HEK293T (cell line): ENCODE measurements at regions not wholly inside any gene's neighbourhood (a gene's known extent, or its start where the extent isn't known, plus 50 kb on each side); places are given as distances from the start of the nearest gene placed in this dataset.

Source experiments
- FOXM1 ChIP-seq: fragments of 450-650 bp; IDR thresholded peaks from 2 replicates; pipeline ENCODE4 v1.6.1; 2017; ENCODE audit warnings: mild to moderate bottlenecking, borderline replicate concordance
- NFRKB ChIP-seq: fragments of 450-650 bp; IDR thresholded peaks from 2 replicates; pipeline ENCODE4 v1.6.1; 2016; ENCODE audit warnings: mild to moderate bottlenecking, moderate library complexity

DNA sequence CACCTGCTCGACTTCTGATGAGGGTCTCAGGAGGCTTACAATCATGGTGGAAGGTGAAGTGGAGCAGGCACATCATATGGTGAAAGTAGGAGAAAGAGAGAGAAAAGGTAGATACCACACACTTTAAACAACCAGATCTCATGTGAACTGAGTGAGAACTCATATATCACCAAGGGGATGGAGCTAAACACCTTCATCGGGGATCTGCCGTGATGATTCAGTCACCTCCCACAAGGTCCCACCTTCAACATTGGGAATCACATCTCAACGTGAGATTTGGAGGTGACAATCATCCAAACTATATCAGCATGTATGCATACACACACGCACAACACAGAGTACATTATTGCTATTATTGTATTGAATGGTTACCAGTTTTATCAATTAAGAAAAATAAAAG, 453.3 kb upstream of the NRSN1 start:
- TF ChIP-seq FOXM1: no peak
- TF ChIP-seq NFRKB: no peak
